NK-92 treated with Interleukin-12 subunit alpha and Interleukin-12 subunit beta, amount 100 ng/mL, for 24 hours (cell line): ENCODE measurements at regions not wholly inside any gene's neighbourhood (a gene's known extent, or its start where the extent isn't known, plus 50 kb on each side); places are given as distances from the start of the nearest gene placed in this dataset.

Experiments
- DNase-seq: peaks from one replicate; lab custom pipeline; 2025; lab: John Stamatoyannopoulos, UW

DNA sequence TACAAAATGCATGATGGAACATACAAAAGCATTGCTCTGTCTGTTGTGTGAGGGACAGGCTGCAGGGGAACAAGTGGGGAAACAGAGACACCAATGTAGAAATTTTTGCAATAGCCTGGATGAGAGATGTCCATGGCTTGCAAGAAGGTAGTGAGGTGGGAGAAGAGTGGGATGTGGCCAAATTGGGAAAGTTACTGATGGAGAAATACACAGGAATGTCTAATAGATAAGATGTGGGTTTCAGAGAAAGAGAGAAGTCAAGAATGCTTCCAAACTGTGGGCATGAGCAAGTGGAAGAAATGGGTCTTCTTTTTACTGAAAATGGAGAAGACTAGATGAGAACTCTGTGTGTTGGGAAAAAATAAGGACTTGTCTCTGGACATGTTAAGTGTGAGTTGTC is 592.7 kb downstream of the TNS3 start:
- DNase-seq: no peak

- DNase-seq: no peak
Observed at GRCh38 chr7:46982928-46983327, 599.0 kb downstream of the TNS3 start.

- DNase-seq: no peak
Observed at GRCh38 chr7:46979439-46979838, 602.5 kb downstream of the TNS3 start.

GRCh38 chr7:46975493-46975892 is 606.4 kb downstream of the TNS3 start:
- no peak for DNase-seq

- no peak for DNase-seq
Observed at GRCh38 chr7:46972205-46972604, 609.7 kb downstream of the TNS3 start.

DNA sequence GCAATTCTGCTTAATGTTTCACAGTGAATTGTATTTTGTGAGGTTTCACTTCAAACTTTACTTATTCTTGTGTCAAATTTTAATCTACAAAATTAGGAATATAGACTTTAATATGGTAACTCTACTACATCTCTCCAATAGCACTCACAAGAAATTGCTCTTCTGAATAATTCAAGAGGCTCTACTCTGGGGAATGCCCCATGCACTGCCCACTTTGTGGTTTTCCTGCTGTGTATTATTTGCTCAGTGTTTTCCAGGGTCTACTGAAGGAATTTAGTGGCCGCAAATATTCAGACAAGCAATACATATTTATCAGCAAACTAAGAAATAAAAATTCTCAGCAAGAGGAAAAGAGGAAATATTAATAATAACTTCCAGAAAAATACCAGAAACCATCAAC is 611.4 kb downstream of the TNS3 start:
- DNase-seq: no peak

DNA sequence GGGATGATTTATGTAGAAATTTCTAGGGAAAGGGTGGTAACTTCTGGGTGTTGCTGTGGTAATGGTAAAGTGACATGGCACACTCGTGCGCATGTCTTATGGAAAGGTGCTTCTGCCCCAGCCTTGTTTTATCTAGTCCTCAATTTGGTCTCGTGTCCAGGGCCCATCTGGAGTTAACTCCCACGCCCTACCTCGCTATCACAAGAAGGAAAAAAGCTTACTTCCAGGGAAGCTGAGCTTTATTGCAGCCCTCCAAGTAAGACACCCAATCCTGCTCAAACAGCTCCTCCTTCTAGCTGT is 611.8 kb downstream of the TNS3 start:
- DNase-seq: no peak

GRCh38 chr7:46969303-46970130 is 612.4 kb downstream of the TNS3 start:
- DNase-seq: no peak

DNA sequence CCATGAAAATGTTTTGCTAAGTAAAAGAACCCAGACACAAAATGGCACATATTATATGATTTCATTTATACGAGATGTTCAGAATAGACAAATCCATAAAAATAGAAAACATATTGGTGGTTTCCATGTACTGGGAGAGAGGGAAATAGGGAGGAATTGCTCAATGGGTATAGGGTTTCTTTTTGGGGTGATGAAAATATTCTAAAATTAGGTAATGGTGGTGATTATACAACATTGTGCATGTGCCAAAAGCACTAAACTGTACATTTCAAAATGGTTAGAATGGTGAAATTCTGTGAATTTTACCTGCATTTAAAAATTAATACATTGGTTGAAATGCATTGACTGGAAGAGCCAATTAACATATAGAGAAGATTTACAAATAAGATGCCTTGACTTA is 613.9 kb downstream of the TNS3 start:
- no peak for DNase-seq

GRCh38 chr7:46963719-46964118 is 618.2 kb downstream of the TNS3 start:
- DNase-seq: no peak

GRCh38 chr7:46960970-46961369 is 620.9 kb downstream of the TNS3 start:
- no peak for DNase-seq

GRCh38 chr7:46957195-46957594 is 624.7 kb downstream of the TNS3 start:
- DNase-seq: no peak

GRCh38 chr7:46955531-46955930 is 626.4 kb downstream of the TNS3 start:
- DNase-seq: no peak

DNA sequence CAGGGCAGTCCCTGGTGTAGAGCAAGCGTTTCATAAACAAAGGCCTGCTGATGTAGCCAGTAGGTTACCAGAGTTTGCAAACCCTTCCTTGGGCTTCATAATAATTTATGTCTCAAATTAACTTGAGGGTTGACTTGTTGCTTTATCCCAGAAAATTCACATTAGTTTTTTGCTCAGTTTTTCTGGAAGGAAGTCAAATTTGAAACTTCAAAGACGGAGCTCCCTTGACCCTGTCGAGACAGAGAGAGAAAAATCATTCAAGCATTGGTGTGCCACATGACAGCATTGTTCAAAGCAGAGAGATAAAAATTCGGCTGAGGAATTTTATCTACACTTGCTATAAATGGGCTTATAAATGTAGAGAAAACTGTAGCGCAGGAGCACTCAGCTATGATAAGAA is 627.7 kb downstream of the TNS3 start:
- no peak for DNase-seq

DNA sequence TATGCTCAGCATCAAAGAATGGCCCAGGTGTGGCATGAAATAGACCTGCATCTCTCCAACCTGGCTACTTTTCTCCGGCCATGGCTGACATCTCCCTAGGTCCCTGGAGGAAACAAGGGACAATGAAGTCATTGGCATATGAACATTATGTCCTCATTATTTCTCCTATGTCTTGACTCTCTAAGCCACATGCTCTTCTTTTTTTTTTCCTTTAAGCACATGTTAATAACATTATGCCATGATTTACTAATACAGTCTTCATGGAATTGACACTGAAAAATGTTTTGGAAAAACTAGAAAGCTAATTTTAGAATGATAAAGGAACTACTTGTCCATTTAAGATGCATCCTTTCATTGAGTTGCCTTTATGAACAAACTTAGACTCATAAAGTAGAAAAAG is 628.9 kb downstream of the TNS3 start:
- no peak for DNase-seq

GRCh38 chr7:46949270-46949931 is 632.5 kb downstream of the TNS3 start:
- DNase-seq: no peak

- no peak for DNase-seq
Observed at GRCh38 chr7:46948716-46949115, 633.2 kb downstream of the TNS3 start.

DNA sequence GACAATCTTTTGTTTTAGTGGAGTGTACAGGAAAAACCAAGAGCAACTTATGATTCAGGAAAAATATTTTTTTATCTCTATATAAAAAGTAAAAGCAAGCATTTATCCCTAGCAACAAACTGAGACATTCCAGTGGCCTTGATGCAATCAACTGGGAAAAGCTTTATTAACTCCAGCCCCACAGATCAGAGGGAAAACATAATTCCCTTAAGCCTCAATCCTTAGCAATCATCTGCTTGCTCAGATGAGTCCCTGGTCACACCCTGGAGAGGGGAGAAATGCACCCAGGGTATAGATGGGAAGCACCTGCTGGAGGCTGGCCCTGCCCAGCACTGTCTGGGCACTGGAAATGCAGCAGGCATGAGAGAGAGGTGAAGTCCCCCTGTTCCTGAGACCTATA is 636.6 kb downstream of the TNS3 start:
- no peak for DNase-seq

- DNase-seq: no peak
Observed at GRCh38 chr7:46943996-46944395, 637.9 kb downstream of the TNS3 start.

DNA sequence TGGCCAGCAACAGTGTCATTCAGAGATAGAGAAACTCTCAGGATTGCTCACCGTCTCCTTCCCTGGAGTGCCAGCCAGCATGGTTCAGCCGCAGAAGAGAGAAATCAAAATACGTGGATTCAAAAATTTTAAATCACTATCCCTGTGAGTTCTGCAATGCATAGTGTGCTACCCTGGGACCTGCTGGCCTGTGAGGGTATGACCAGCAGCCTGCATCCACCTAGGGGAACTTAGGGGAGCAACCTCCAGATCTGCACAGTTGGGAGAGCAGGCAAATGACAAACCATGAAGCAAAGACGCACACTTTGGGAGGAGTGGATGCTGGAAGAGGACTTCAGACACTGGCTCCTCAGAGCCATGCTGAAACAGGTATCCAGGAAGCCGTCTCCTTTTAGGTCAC is 639.3 kb downstream of the TNS3 start:
- DNase-seq: no peak

- DNase-seq: no peak
Observed at GRCh38 chr7:46940178-46940577, 641.7 kb downstream of the TNS3 start.

DNA sequence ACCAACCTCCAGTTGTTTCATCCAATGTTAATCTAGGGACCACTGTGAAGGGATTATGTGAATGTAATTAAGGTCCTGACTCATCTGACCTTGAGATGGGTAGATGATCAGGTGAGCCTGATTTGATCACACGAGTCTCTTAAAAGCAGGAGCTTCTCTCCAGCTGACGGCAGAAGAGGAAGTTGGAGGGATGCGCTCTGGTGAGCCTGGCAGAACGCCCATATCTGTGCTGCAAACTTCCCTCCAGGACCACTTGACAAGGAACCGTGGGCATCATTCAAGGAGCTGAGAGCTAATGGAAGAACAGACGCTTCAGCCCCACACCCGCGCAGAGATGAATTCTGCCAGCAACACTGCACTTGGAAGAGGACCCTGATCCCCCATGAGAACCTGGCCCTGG is 642.4 kb downstream of the TNS3 start:
- DNase-seq: no peak

- DNase-seq: no peak
Observed at GRCh38 chr7:46939089-46939488, 642.8 kb downstream of the TNS3 start.

DNA sequence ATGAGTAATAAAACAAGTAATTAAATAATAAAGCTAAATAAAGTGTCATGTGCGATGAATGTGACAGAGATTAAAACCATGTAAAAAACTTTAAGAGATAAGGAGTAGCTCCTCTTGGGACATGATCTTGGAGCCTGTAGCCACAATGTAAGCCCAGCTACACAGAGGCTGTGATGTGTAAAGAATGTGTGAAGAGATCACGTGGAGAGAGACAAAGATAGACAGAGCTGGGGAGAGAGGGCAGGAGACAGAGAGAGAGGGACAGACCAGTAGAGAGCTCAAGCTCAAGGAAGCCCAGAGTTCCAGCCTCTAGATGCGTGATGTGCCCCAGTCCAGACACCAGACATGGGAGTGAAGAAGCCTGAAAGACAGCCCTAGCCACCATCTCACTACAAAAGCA is 644.1 kb downstream of the TNS3 start:
- no peak for DNase-seq
